ENCODE measurements at regions not wholly inside any gene's neighbourhood (a gene's known extent, or its start where the extent isn't known, plus 50 kb on each side); places are given as distances from the start of the nearest gene placed in this dataset.

DNA sequence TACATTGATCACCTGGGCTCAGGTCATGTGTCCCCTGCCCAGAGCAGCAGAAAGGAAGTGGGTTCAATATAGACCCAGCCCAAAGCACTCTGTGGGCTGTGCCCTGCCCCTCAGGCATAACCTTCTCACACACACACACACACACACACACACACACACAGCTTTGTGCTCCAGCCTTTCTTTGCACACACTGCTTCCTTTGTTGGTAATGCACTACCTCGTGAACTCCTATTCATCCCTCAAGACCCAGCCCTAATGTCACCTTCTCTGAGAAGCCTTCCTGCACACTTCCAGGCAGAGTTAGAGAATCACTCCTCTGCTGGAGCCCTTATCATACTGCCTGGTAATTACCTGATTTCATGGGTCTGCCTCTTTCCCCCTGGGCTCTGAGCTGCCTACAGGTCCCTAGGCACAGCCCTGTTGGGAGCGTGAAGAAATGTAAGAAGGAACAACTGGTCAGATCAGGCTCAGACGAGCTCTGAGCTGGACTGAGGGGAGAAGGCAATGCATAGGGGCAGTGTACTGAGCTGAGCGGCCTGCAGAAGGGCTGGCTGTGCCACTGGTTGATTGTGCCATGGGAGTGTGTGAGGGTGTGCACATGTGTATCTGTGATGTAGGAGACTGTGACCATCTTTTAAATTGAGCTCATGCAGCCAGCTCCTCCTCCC is 210.3 kb downstream of the GLI2 start:
- TF ChIP-seq, protein P1, sequence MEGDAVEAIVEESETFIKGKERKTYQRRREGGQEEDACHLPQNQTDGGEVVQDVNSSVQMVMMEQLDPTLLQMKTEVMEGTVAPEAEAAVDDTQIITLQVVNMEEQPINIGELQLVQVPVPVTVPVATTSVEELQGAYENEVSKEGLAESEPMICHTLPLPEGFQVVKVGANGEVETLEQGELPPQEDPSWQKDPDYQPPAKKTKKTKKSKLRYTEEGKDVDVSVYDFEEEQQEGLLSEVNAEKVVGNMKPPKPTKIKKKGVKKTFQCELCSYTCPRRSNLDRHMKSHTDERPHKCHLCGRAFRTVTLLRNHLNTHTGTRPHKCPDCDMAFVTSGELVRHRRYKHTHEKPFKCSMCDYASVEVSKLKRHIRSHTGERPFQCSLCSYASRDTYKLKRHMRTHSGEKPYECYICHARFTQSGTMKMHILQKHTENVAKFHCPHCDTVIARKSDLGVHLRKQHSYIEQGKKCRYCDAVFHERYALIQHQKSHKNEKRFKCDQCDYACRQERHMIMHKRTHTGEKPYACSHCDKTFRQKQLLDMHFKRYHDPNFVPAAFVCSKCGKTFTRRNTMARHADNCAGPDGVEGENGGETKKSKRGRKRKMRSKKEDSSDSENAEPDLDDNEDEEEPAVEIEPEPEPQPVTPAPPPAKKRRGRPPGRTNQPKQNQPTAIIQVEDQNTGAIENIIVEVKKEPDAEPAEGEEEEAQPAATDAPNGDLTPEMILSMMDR (IDR thresholded peaks at IDR 0.05), result no peak
- Mint-ChIP-seq H3K4me1 (ENCODE audit: low read depth) (peaks cover 41% of the 10 kb centered on the region), H3K27me3 (ENCODE audit: low read depth) (no peaks in the 10 kb centered on the region), H3K9me3 (ENCODE audit: low read depth) (no peaks in the 10 kb centered on the region), H3K27ac (ENCODE audit: unreplicated experiment) (peak overlapping the region; percentile 34), H3K4me3 (ENCODE audit: unreplicated experiment) (no peak overlapping the region), H3K36me3 (ENCODE audit: low read depth) (peaks cover 8% of the 10 kb centered on the region)
- DNase-seq (ENCODE audit: low spot score), result no peak

DNA sequence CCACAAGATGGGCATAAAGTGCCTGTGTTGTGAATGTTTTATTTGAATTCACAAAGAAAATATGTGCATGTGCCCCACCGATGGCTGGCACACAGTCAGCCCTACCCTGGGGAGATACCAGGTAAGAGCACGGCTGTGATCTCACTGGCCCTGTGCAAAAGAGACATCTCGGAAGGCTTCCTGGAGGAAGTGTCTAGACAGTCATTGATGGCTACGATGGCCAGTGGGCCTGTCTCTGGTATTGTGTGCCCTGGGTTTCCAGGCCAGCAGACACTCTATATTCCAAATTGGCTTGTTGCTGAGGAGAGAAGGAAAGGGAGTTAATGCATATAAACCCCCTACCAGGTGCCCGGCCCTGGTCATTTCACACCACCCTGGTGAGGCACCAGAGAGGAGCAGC is 211.7 kb downstream of the GLI2 start:
- Mint-ChIP-seq H3K4me3 (ENCODE audit: unreplicated experiment) (no peak overlapping the region), H3K4me1 (ENCODE audit: low read depth) (peaks cover 38% of the 10 kb centered on the region), H3K27ac (ENCODE audit: unreplicated experiment) (no peak overlapping the region), H3K27me3 (ENCODE audit: low read depth) (no peaks in the 10 kb centered on the region), H3K36me3 (ENCODE audit: low read depth) (peaks cover 8% of the 10 kb centered on the region), H3K9me3 (ENCODE audit: low read depth) (no peaks in the 10 kb centered on the region)
- DNase-seq (ENCODE audit: low spot score), result no peak
- TF ChIP-seq, protein P1 (IDR thresholded peaks at IDR 0.05), result no peak

DNA sequence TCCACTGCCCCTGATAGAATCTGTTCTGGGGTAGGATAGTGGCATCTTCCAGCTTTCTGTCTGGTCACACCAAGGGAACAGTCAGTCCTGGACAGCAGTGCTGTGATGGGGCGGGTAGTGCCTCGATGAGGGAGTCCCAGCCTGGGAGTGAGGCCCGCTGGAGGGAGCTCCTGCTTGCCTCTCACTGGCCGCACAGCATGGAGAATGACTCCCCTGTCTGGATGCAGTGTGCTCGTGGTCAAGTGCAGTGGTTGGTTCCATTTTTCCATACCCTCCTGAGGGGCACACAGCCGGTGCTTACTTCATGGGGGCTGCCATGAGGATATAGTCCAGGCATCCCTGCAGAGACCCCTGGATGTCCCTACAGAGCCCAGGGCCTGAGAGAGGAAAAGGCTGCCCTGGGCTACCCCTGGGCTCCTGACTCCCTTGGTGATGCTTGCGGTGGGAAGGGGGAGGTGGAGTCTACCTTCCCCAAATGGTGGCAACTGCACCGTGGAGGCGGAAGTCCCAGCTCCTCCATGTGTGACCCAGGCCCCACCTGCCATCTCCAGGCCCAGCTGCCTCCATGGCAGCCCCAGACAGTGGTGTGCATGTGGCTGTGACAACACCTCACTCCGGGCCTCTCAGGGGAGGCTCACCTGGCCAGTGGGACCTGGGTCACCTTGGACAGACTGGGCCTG is 212.5 kb downstream of the GLI2 start:
- no peaks in the 10 kb centered on the region for H3K27me3 Mint-ChIP-seq (ENCODE audit: low read depth)
- H3K4me1 Mint-ChIP-seq (ENCODE audit: low read depth), result peaks cover 38% of the 10 kb centered on the region
- DNase-seq (ENCODE audit: low spot score), result no peak
- H3K27ac Mint-ChIP-seq (ENCODE audit: unreplicated experiment), result no peak overlapping the region
- no peaks in the 10 kb centered on the region for H3K9me3 Mint-ChIP-seq (ENCODE audit: low read depth)
- TF ChIP-seq, protein P1 (IDR thresholded peaks at IDR 0.05), result no peak
- H3K4me3 Mint-ChIP-seq (ENCODE audit: unreplicated experiment), result no peak overlapping the region
- H3K36me3 Mint-ChIP-seq (ENCODE audit: low read depth), result peaks cover 7% of the 10 kb centered on the region

DNA sequence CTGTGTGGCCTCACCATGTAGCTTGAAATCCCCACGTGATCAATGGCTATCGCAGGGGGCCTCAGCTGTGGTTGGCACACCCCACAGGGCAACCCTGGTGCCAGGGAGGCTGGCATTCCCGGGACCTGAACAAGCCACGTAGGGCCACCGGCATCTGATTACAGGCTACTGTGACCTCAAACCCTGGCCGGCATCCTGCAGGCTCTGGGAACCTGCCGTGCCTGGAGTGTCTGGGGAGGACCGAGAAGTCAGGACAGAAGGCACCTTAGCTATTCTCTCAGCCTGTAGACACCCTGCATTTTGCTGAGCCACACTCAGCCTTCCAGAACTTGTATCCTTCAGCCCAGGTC is 213.0 kb downstream of the GLI2 start:
- Mint-ChIP-seq H3K27me3 (ENCODE audit: low read depth) (no peaks in the 10 kb centered on the region), H3K4me1 (ENCODE audit: low read depth) (peaks cover 39% of the 10 kb centered on the region), H3K4me3 (ENCODE audit: unreplicated experiment) (no peak overlapping the region), H3K27ac (ENCODE audit: unreplicated experiment) (no peak overlapping the region), H3K9me3 (ENCODE audit: low read depth) (no peaks in the 10 kb centered on the region), H3K36me3 (ENCODE audit: low read depth) (peaks cover 12% of the 10 kb centered on the region)
- no peak for DNase-seq (ENCODE audit: low spot score)
- TF ChIP-seq, protein P1 (IDR thresholded peaks at IDR 0.05), result no peak

DNA sequence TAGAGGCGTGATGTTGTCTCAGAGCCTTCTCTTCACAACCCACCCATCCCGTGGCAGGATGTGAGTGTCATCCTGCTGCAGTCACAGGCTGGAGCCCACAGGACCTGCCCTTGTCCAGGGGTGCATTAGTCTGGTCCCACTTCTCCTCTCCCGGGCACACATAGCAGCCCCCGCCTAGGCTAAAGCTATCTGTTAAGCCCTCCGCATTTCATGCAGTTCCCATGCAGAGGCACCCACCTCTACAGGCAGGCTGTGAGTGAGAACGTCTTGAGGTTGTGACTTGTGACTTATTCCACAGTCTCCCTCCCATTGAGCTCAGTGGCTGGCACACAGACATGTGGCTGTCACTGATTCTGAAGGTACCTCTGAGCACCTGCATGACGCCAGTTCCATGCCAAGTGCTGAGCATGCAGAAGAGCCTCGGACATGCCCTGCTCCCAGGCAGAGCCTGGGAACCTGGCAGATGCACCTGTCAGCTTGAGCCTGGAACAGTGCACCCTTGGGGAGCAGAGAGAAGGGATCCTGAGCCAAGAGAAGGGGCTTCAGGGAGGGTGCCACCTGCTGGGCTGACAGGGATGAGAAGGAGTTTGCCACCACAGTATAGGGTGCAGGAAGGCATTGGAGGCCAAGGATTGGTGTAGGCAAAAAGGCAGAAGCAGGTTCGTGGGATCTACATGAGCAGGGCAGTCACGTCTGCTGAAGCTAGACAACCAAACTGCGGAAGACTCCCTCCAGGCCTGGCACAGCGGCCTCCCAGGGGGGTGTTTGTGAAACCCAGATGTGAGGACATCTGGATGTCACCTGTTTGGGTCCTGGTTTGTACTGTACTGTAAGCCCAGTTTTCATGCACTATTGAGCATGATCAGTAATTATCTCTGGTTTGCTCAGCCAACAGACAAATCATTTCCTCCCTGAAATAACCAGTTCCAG is 213.6 kb downstream of the GLI2 start:
- H3K4me3 Mint-ChIP-seq (ENCODE audit: unreplicated experiment), result no peak overlapping the region
- H3K36me3 Mint-ChIP-seq (ENCODE audit: low read depth), result peaks cover 15% of the 10 kb centered on the region
- H3K27me3 Mint-ChIP-seq (ENCODE audit: low read depth), result no peaks in the 10 kb centered on the region
- no peak for DNase-seq (ENCODE audit: low spot score)
- H3K27ac Mint-ChIP-seq (ENCODE audit: unreplicated experiment), result no peak overlapping the region
- H3K4me1 Mint-ChIP-seq (ENCODE audit: low read depth), result peaks cover 34% of the 10 kb centered on the region
- H3K9me3 Mint-ChIP-seq (ENCODE audit: low read depth), result no peaks in the 10 kb centered on the region
- TF ChIP-seq, protein P1 (IDR thresholded peaks at IDR 0.05), result peak; percentile 59
